Loucy (cell line): ENCODE measurements at regions not wholly inside any gene's neighbourhood (a gene's known extent, or its start where the extent isn't known, plus 50 kb on each side); places are given as distances from the start of the nearest gene placed in this dataset.

ENCODE experiments used
- CTCF ChIP-seq: fragments of 200-600 bp; sonication (generic); conservative IDR thresholded peaks from 2 replicates; pipeline ENCODE4 v1.5.1; 2014; ENCODE audit warnings: mild to moderate bottlenecking, antibody characterized with exemption, low read length
- EZH2phosphoT487 ChIP-seq: fragments of 200-600 bp; IDR thresholded peaks from 2 replicates; pipeline ENCODE4 v1.6.1; 2018; ENCODE audit warnings: antibody characterized with exemption, mild to moderate bottlenecking, moderate library complexity, borderline replicate concordance

DNA sequence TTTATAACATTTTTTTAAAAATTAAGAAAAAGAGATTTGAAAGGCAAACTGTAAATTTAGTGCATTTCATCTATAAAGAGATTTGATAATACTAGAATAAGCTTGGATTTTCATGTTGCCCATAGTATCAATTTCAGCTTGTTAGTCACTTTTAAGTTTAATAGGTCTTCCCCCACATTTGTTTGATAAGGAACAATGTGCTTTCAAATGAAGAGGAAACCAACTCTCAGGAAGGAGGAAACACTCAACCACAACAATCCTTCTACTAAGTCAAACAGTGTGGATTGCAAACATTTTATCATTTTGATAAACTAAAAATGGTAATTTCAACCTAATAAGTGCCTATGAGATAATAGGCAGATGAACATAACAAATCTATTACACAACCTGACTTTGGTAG is 397.1 kb upstream of the CDH20 start:
- TF ChIP-seq CTCF (no peak), EZH2phosphoT487 (no peak)
